ENCODE measurements at regions not wholly inside any gene's neighbourhood (a gene's known extent, or its start where the extent isn't known, plus 50 kb on each side); places are given as distances from the start of the nearest gene placed in this dataset.

DNA sequence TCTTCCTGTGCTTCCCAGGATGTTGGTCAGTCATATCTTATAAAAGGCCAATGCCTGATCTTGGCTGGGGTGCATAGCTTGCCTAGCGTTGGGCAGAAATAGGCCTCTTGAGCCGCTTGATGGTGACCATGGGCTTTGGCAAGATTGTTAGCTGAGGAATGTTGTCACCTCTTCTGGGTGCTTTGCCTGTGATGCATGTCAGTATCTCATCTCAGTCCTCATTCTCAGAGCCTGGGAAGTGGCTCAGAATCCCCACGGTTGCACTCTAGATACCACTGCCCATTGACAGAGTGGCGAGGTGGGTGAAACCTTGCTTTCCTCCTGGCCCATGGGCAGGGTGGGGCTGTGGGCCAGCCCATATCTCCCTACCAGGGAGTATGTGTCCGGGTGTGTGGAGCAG lies 79.2 kb upstream of the MGAT5 start:
- TF ChIP-seq NRF1 (conservative IDR thresholded peaks at IDR 0.05 in 1 of 2, IDR thresholded peaks at IDR 0.05 in 1 of 2) (no peak), ZNF174 (CRISPR knock-in tag; IDR thresholded peaks at IDR 0.05) (no peak), ZBTB7A (IDR thresholded peaks at IDR 0.05; ENCODE audit: borderline replicate concordance, control insufficient read depth, low read depth, low read length) (no peak)
- TF ChIP-seq, protein P1, sequence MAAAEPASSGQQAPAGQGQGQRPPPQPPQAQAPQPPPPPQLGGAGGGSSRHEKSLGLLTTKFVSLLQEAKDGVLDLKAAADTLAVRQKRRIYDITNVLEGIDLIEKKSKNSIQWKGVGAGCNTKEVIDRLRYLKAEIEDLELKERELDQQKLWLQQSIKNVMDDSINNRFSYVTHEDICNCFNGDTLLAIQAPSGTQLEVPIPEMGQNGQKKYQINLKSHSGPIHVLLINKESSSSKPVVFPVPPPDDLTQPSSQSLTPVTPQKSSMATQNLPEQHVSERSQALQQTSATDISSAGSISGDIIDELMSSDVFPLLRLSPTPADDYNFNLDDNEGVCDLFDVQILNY (CRISPR knock-in tag; IDR thresholded peaks at IDR 0.05) = no peak
